Calu3 (cell line): ENCODE measurements at regions not wholly inside any gene's neighbourhood (a gene's known extent, or its start where the extent isn't known, plus 50 kb on each side); places are given as distances from the start of the nearest gene placed in this dataset.

Experiments used
- BruUV-seq: library from RNA; stranded (reverse); fragments of 400-500 nt; replicated peaks from 2 replicates; lab custom pipeline; 2021; lab: Mats Ljungman, UMichigan
- CTCF ChIA-PET: fragments of 300-600 bp; sonication (Branson Sonifier 250); formaldehyde crosslinking; loops from one replicate; lab custom pipeline; 2022; ENCODE audit warnings: antibody characterized with exemption; lab: Charles Lee
- DNase-seq: peaks from one replicate; pipeline ENCODE4 v3.0.0; 2022
- H3K27ac Mint-ChIP-seq: one replicate; pipeline ENCODE4 v1.8.0; 2022; ENCODE audit warnings: mixed read lengths; ENCODE audit not compliant: unreplicated experiment
- H3K27me3 Mint-ChIP-seq: one replicate; pipeline ENCODE4 v1.8.0; 2022; ENCODE audit warnings: mixed read lengths; ENCODE audit not compliant: unreplicated experiment
- H3K36me3 Mint-ChIP-seq: one replicate; pipeline ENCODE4 v1.8.0; 2022; ENCODE audit warnings: mild to moderate bottlenecking, moderate library complexity, mixed read lengths; ENCODE audit not compliant: insufficient read depth, unreplicated experiment
- H3K4me1 Mint-ChIP-seq: one replicate; pipeline ENCODE4 v1.8.0; 2022; ENCODE audit warnings: mild to moderate bottlenecking, low read depth, mixed read lengths; ENCODE audit not compliant: unreplicated experiment
- H3K4me3 Mint-ChIP-seq: one replicate; pipeline ENCODE4 v1.8.0; 2022; ENCODE audit warnings: mild to moderate bottlenecking, low read depth, moderate library complexity, mixed read lengths; ENCODE audit not compliant: unreplicated experiment
- H3K9me3 Mint-ChIP-seq: one replicate; pipeline ENCODE4 v1.8.0; 2022; ENCODE audit warnings: low read depth, mixed read lengths; ENCODE audit not compliant: unreplicated experiment
- intact Hi-C: fragments of 100-400 bp; cut with micrococcal nuclease; formaldehyde crosslinking; loops from one replicate; pipeline ENCODE4 v1.10.0; 2022; ENCODE audit not compliant: unreplicated experiment
- TF ChIP-seq, protein P1 (sequence below): fragments of 200-600 bp; IDR thresholded peaks from one replicate; pipeline ENCODE4 v1.8.0; 2022; ENCODE audit warnings: antibody characterized with exemption; ENCODE audit not compliant: unreplicated experiment

DNA sequence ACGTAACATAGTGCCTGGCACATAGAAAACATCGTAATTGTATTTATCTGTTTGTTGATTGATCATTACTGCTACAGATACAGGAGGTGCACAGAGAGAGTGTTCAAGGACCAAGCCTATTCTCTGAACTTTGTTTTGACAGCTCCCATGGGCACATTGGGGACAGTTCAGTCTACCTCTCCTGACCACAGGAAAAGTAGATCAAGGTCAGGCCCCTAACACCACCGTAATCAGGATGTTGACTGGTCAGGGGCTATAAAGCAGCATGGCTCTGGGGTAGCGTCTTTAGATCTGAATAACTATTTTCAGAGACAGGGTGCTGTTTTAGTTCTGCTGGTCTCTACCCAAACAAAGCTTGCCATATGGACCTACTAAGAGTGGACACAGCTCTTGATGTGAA is 223.1 kb upstream of the IRF2BP2 start:
- H3K36me3 Mint-ChIP-seq, result no peaks in the 10 kb centered on the region
- CTCF ChIA-PET, result no interaction called here
- H3K4me3 Mint-ChIP-seq, result no peak overlapping the region
- no peak overlapping the region for H3K27ac Mint-ChIP-seq
- intact Hi-C loops, result no loop called here
- peaks cover 2% of the 10 kb centered on the region for H3K9me3 Mint-ChIP-seq
- BruUV-seq, result no TSS peak
- no peak for DNase-seq
- no peaks in the 10 kb centered on the region for H3K27me3 Mint-ChIP-seq
- TF ChIP-seq, protein P1, sequence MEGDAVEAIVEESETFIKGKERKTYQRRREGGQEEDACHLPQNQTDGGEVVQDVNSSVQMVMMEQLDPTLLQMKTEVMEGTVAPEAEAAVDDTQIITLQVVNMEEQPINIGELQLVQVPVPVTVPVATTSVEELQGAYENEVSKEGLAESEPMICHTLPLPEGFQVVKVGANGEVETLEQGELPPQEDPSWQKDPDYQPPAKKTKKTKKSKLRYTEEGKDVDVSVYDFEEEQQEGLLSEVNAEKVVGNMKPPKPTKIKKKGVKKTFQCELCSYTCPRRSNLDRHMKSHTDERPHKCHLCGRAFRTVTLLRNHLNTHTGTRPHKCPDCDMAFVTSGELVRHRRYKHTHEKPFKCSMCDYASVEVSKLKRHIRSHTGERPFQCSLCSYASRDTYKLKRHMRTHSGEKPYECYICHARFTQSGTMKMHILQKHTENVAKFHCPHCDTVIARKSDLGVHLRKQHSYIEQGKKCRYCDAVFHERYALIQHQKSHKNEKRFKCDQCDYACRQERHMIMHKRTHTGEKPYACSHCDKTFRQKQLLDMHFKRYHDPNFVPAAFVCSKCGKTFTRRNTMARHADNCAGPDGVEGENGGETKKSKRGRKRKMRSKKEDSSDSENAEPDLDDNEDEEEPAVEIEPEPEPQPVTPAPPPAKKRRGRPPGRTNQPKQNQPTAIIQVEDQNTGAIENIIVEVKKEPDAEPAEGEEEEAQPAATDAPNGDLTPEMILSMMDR, result no peak
- H3K4me1 Mint-ChIP-seq, result peaks cover 18% of the 10 kb centered on the region

DNA sequence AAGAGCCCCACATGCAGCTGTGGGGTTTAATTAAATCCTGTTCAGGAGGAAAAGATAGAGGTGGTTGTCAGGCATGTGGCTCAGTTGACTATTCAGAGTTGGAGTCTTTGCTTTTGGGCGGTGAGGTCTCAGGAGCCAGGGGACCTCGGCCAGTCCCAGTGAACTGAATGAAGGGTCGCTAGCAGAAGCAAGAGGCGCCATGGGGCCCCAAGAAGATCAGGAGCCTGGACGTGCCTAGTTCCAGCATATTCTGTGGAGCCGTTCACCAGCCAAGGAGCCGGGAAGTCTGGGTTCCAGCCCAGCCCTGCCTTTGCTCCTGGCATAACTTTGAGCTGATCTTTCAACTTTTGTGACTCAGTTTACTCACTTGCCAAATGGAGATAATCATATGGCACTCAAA is 217.7 kb upstream of the IRF2BP2 start:
- DNase-seq, result no peak
- TF ChIP-seq, protein P1, result no peak
- peaks cover 2% of the 10 kb centered on the region for H3K9me3 Mint-ChIP-seq
- H3K36me3 Mint-ChIP-seq, result no peaks in the 10 kb centered on the region
- no TSS peak for BruUV-seq
- no peaks in the 10 kb centered on the region for H3K27me3 Mint-ChIP-seq
- no peak overlapping the region for H3K4me3 Mint-ChIP-seq
- peaks cover 19% of the 10 kb centered on the region for H3K4me1 Mint-ChIP-seq
- no peak overlapping the region for H3K27ac Mint-ChIP-seq
- intact Hi-C loops, result loop anchor here (10.0 kb wide), 1 partner anchor 193 kb away; no protein-coding TSS in a partner anchor
- CTCF ChIA-PET, result no interaction called here

DNA sequence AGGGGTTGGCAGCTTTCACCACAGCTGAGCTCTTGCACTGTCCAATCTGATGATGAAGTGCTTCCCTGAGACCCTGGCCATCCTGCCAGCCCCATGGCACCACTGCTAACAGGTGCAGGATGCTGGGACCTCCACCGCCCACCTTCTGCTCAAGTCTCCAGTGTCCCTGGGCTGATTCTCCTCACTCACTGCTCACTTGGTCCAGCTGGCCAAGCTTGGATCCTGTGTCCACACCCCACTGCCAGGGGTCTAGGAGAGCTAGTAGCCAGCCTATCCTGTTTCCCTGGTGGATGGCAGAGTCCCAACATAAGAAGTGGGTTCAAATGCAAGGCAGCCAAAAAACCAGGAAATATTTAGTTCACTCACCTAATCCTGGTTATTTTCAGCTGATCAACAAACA is 217.2 kb upstream of the IRF2BP2 start:
- Mint-ChIP-seq H3K4me1 (peaks cover 19% of the 10 kb centered on the region), H3K9me3 (peaks cover 2% of the 10 kb centered on the region), H3K4me3 (no peak overlapping the region), H3K27ac (no peak overlapping the region), H3K36me3 (no peaks in the 10 kb centered on the region), H3K27me3 (no peaks in the 10 kb centered on the region)
- CTCF ChIA-PET, result no interaction called here
- no peak for DNase-seq
- no TSS peak for BruUV-seq
- intact Hi-C loops, result loop anchor here (10.0 kb wide), 1 partner anchor 192 kb away; no protein-coding TSS in a partner anchor
- TF ChIP-seq, protein P1, result no peak

DNA sequence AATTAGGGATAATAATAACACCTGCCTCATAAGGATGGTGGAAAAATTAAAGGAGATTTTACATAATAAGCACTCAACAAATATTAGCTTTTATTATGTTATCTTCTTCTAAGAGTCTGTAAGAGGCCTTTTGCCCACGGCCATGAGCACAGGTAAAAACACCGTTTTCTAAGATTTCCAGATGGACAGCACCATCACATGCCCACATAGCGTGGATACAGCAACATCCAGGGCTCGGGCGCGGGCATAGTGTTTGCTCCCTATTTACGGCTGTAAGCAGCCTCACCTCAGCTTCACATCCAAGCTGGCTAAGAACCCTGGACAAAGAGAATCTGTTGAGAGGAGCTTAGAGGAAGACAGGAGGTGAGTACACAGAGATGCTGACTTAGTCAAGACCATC is 216.4 kb upstream of the IRF2BP2 start:
- no peaks in the 10 kb centered on the region for H3K27me3 Mint-ChIP-seq
- peaks cover 2% of the 10 kb centered on the region for H3K9me3 Mint-ChIP-seq
- H3K27ac Mint-ChIP-seq, result no peak overlapping the region
- DNase-seq, result no peak
- H3K36me3 Mint-ChIP-seq, result no peaks in the 10 kb centered on the region
- TF ChIP-seq, protein P1, result no peak
- H3K4me3 Mint-ChIP-seq, result no peak overlapping the region
- BruUV-seq, result no TSS peak
- intact Hi-C loops, result loop anchor here (10.0 kb wide), 1 partner anchor 192 kb away; no protein-coding TSS in a partner anchor
- H3K4me1 Mint-ChIP-seq, result peaks cover 19% of the 10 kb centered on the region
- CTCF ChIA-PET, result no interaction called here
